IMR-90 (cell line): ENCODE measurements at regions not wholly inside any gene's neighbourhood (a gene's known extent, or its start where the extent isn't known, plus 50 kb on each side); places are given as distances from the start of the nearest gene placed in this dataset.

Source experiments
- ATAC-seq: fragments of 200-7000 bp; cut with Tn5 transposase; 2 replicates; pipeline ENCODE4 v1.9.1; 2020; ENCODE audit warnings: low read depth, mild to moderate bottlenecking, moderate library complexity
- BruUV-seq: library from RNA; stranded (reverse); fragments of 400-500 nt; replicated peaks from 2 replicates; lab custom pipeline; 2021; lab: Mats Ljungman, UMichigan
- CTCF ChIA-PET: fragments of 300-600 bp; formaldehyde crosslinking; extraction: SDS; loops from one replicate; lab custom pipeline; 2021; ENCODE audit warnings: antibody characterized with exemption; lab: Yijun Ruan, JAX
- POLR2A ChIA-PET: fragments of 300-600 bp; sonication (Branson Sonifier 250); formaldehyde crosslinking; loops from one replicate; lab custom pipeline; 2022; ENCODE audit warnings: antibody characterized with exemption; ENCODE audit not compliant: unreplicated experiment; lab: Charles Lee
- DNase-seq: peaks from one replicate; pipeline ENCODE4 v3.0.0; 2013
- H2AFZ ChIP-seq: replicated peaks from 2 replicates; pipeline ENCODE3; 2013; ENCODE audit warnings: low read length, mild to moderate bottlenecking; ENCODE audit not compliant: poor library complexity
- H2AK5ac ChIP-seq: 2 replicates; pipeline ENCODE4 v1.6.1; 2013; ENCODE audit warnings: low read depth, low read length, inconsistent platforms
- H2AK9ac ChIP-seq: replicated peaks from 2 replicates; pipeline ENCODE3; 2013; ENCODE audit warnings: mild to moderate bottlenecking, low read depth, low read length, moderate library complexity; ENCODE audit not compliant: poor library complexity
- H2BK120ac ChIP-seq: 2 replicates; pipeline ENCODE4 v1.6.1; 2013; ENCODE audit warnings: low read depth, low read length, inconsistent platforms
- H2BK15ac ChIP-seq: 3 replicates; pipeline ENCODE4 v1.6.1; 2013; ENCODE audit warnings: low read depth, low read length, inconsistent platforms
- H2BK20ac ChIP-seq: 2 replicates; pipeline ENCODE4 v1.6.1; 2013; ENCODE audit warnings: low read depth, mild to moderate bottlenecking, inconsistent platforms, low read length, moderate library complexity
- H2BK5ac ChIP-seq: 2 replicates; pipeline ENCODE4 v1.6.1; 2013; ENCODE audit warnings: mild to moderate bottlenecking, low read depth, low read length, inconsistent platforms; ENCODE audit not compliant: poor library complexity, severe bottlenecking
- H3K14ac ChIP-seq: replicated peaks from 2 replicates; pipeline ENCODE4 v1.6.1; 2013; ENCODE audit warnings: low read depth, low read length, inconsistent platforms
- H3K18ac ChIP-seq: 2 replicates; pipeline ENCODE4 v1.6.1; 2013; ENCODE audit warnings: low read depth, low read length, control low read depth
- H3K23ac ChIP-seq: 2 replicates; pipeline ENCODE4 v1.6.1; 2013; ENCODE audit warnings: low read depth, low read length, inconsistent platforms
- H3K27ac ChIP-seq: 2 replicates; pipeline ENCODE4 v1.5.1; 2013; ENCODE audit warnings: mild to moderate bottlenecking, control low read depth, low read length; ENCODE audit not compliant: insufficient read depth
- H3K27me3 ChIP-seq: 2 replicates; pipeline ENCODE4 v1.6.1; 2013; ENCODE audit warnings: low read length; ENCODE audit not compliant: control insufficient read depth, insufficient read depth
- H3K36me3 ChIP-seq: 2 replicates; pipeline ENCODE4 v1.6.1; 2013; ENCODE audit warnings: low read length, mixed read lengths; ENCODE audit not compliant: control insufficient read depth, insufficient read depth
- H3K4ac ChIP-seq: 2 replicates; pipeline ENCODE4 v1.6.1; 2013; ENCODE audit warnings: low read depth, low read length, inconsistent platforms
- H3K4me1 ChIP-seq: 2 replicates; pipeline ENCODE4 v1.6.1; 2013; ENCODE audit warnings: low read length, mixed read lengths; ENCODE audit not compliant: control insufficient read depth, insufficient read depth
- H3K4me2 ChIP-seq: 2 replicates; pipeline ENCODE4 v1.6.1; 2013; ENCODE audit warnings: low read depth, mild to moderate bottlenecking, control low read depth, low read length, moderate library complexity
- H3K4me3 ChIP-seq: 2 replicates; pipeline ENCODE4 v1.5.1; 2013; ENCODE audit warnings: low read depth, mild to moderate bottlenecking, control low read depth, low read length, moderate library complexity; ENCODE audit not compliant: insufficient read depth
- H3K56ac ChIP-seq: 2 replicates; pipeline ENCODE4 v1.6.1; 2013; ENCODE audit warnings: low read length, inconsistent platforms; ENCODE audit not compliant: insufficient read depth; ENCODE audit errors: extremely low read depth
- H3K79me1 ChIP-seq, 2 experiments: 2 replicates each; pipeline ENCODE4 v1.6.1; 2013; ENCODE audit warnings: low read length in 2 of 2, inconsistent platforms in 1 of 2, low read depth in 1 of 2
- H3K9ac ChIP-seq: 2 replicates; pipeline ENCODE4 v1.6.1; 2013; ENCODE audit warnings: low read depth, low read length, control low read depth
- H3K9me1 ChIP-seq: 2 replicates; pipeline ENCODE4 v1.6.1; 2013; ENCODE audit warnings: low read length, inconsistent platforms; ENCODE audit not compliant: insufficient read depth
- H3K9me3 ChIP-seq: 2 replicates; pipeline ENCODE4 v1.6.1; 2013; ENCODE audit warnings: low read length; ENCODE audit not compliant: control insufficient read depth, insufficient read depth
- H4K20me1 ChIP-seq: 2 replicates; pipeline ENCODE4 v1.6.1; 2013; ENCODE audit warnings: low read length, inconsistent platforms; ENCODE audit not compliant: insufficient read depth
- H4K5ac ChIP-seq: 2 replicates; pipeline ENCODE4 v1.6.1; 2013; ENCODE audit warnings: mild to moderate bottlenecking, low read depth, low read length, control low read depth
- H4K8ac ChIP-seq, 2 experiments: 2 replicates each; pipeline ENCODE4 v1.6.1; 2013; ENCODE audit warnings: low read depth in 2 of 2, low read length in 2 of 2, control low read depth in 1 of 2, inconsistent platforms in 1 of 2
- H4K91ac ChIP-seq: 2 replicates; pipeline ENCODE4 v1.6.1; 2013; ENCODE audit warnings: low read depth, low read length, inconsistent platforms; ENCODE audit not compliant: insufficient read depth
- FOS ChIP-seq: fragments of 150-350 bp; IDR thresholded peaks from 2 replicates; pipeline ENCODE4 v1.6.1; 2016; ENCODE audit warnings: low read depth, low read length
- WGBS, 2 experiments: methylation state at CpG; one replicate each; pipeline versions ENCODE4 v1.1.5 to v1.1.7; 2013; ENCODE audit warnings: missing lambda C conversion rate in 2 of 2; ENCODE audit not compliant: insufficient read length in 1 of 2; ENCODE audit errors: extremely low coverage in 2 of 2; 5-methylcytosine and 5-hydroxymethylcytosine counted together
- dilution Hi-C: fragments of 300-500 bp; cut with HindIII; formaldehyde crosslinking; loops from one replicate; pipeline ENCODE4 v1.14.3; 2018; ENCODE audit warnings: low sequenced_read_pairs; ENCODE audit not compliant: unreplicated experiment
- in situ Hi-C: fragments of 300-500 bp; cut with MboI; formaldehyde crosslinking; loops from 3 replicates; pipeline ENCODE4 v1.14.3; 2019; ENCODE audit warnings: low sequenced_read_pairs, inconsistent platforms, mixed read lengths
- intact Hi-C: fragments of 100-400 bp; cut with micrococcal nuclease; formaldehyde crosslinking; loops from 2 replicates; pipeline ENCODE4 v1.10.0; 2022

DNA sequence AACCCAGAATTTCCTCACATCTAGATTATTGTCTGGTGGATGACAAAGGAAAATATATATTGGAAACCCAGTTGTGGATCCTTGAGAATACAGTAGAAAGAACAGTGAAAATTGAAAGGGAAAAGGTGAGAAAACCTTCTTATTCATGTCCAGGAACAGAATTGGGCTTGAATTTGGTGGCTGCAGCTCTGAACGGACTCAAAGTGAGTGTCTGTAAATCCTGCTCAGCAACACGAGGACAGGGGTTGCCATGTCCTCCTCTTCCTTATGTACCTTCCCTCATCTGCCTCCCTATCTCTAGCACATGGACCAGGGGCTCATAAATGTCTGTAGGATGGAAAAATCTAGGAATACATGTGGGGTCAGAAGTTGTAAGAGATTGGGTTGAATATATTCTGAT, 152.2 kb downstream of the RPIA start:
- Histone ChIP-seq H3K23ac (no peak overlapping the region), H3K9ac (no peak overlapping the region), H3K9me3 (no peaks in the 10 kb centered on the region), H2BK15ac (no peak overlapping the region), H4K8ac (no peak overlapping the region), H4K91ac (no peak overlapping the region), H4K20me1 (no peaks in the 10 kb centered on the region), H2BK5ac (no peak overlapping the region), H3K56ac (no peak overlapping the region), H4K5ac (no peak overlapping the region), H3K27me3 (no peaks in the 10 kb centered on the region), H3K4me3 (no peak overlapping the region), H2AK5ac (no peak overlapping the region), H2BK20ac (no peak overlapping the region), H3K36me3 (no peaks in the 10 kb centered on the region), H3K4ac (no peak overlapping the region), H3K14ac (no peak overlapping the region), H3K9me1 (no peaks in the 10 kb centered on the region), H3K4me1 (no peaks in the 10 kb centered on the region), H2AFZ (no peak overlapping the region), H2BK120ac (no peak overlapping the region), H3K18ac (no peak overlapping the region), H3K4me2 (no peak overlapping the region), H3K79me1 (no peaks in the 10 kb centered on the region), H3K27ac (no peak overlapping the region), H2AK9ac (no peak overlapping the region)
- intact Hi-C loops (no loop called here), in situ Hi-C loops (no loop called here), dilution Hi-C loops (no loop called here)
- DNase-seq = no peak
- no TSS peak for BruUV-seq
- ATAC-seq = no peak
- TF ChIP-seq FOS = no peak
- no CpG with 5 or more reads among the region's 2 CpGs for WGBS, 2 experiments
- ChIA-PET POLR2A (no interaction called here), CTCF (no interaction called here)
